Glomerular visceral epithelial cell (primary cell): ENCODE measurements at regions not wholly inside any gene's neighbourhood (a gene's known extent, or its start where the extent isn't known, plus 50 kb on each side); places are given as distances from the start of the nearest gene placed in this dataset.
"Not testable (repeated sequence)": the region's sequence is repeated elsewhere in the genome, so short reads cannot be mapped to it uniquely, and the experiment has no call there.

Experiments
- DNase-seq: peaks from one replicate; pipeline ENCODE4 v3.0.0-alpha.2; 2016; ENCODE audit errors: extremely low spot score

GRCh38 chr4:72677886-72678285, 108.9 kb upstream of the ADAMTS3 start:
- DNase-seq: no peak

GRCh38 chr4:72677265-72677664, 108.2 kb upstream of the ADAMTS3 start:
- DNase-seq: no peak

- DNase-seq: no peak
Observed at GRCh38 chr4:72671980-72672379, 103.0 kb upstream of the ADAMTS3 start.

GRCh38 chr4:72670521-72670920, 101.5 kb upstream of the ADAMTS3 start:
- no peak for DNase-seq

- no peak for DNase-seq
Observed at GRCh38 chr4:72666910-72667309, 97.9 kb upstream of the ADAMTS3 start.

- no peak for DNase-seq
Observed at GRCh38 chr4:72665171-72665968, 96.3 kb upstream of the ADAMTS3 start.

- DNase-seq: no peak
Observed at GRCh38 chr4:72663828-72664227, 94.8 kb upstream of the ADAMTS3 start.

GRCh38 chr4:72661830-72662229, 92.8 kb upstream of the ADAMTS3 start:
- DNase-seq: no peak

- peak; percentile 13 for DNase-seq
Observed at GRCh38 chr4:72641611-72642010, 72.6 kb upstream of the ADAMTS3 start.

- not testable (repeated sequence) for DNase-seq
Observed at GRCh38 chr4:72636866-72637265, 67.8 kb upstream of the ADAMTS3 start.

- DNase-seq: peak; percentile 58
Observed at GRCh38 chr4:72635931-72636330, 66.9 kb upstream of the ADAMTS3 start.

- not testable (repeated sequence) for DNase-seq
Observed at GRCh38 chr4:72632253-72632652, 63.2 kb upstream of the ADAMTS3 start.

GRCh38 chr4:72631296-72631695, 62.3 kb upstream of the ADAMTS3 start:
- peak; percentile 98 for DNase-seq

GRCh38 chr4:72629540-72629939, 60.5 kb upstream of the ADAMTS3 start:
- DNase-seq: peak; percentile 52

GRCh38 chr4:72627723-72628122, 58.7 kb upstream of the ADAMTS3 start:
- no peak for DNase-seq
